ENCODE measurements at regions not wholly inside any gene's neighbourhood (a gene's known extent, or its start where the extent isn't known, plus 50 kb on each side); places are given as distances from the start of the nearest gene placed in this dataset.
"Not testable (repeated sequence)": the region's sequence is repeated elsewhere in the genome, so short reads cannot be mapped to it uniquely, and the experiment has no call there.

DNA sequence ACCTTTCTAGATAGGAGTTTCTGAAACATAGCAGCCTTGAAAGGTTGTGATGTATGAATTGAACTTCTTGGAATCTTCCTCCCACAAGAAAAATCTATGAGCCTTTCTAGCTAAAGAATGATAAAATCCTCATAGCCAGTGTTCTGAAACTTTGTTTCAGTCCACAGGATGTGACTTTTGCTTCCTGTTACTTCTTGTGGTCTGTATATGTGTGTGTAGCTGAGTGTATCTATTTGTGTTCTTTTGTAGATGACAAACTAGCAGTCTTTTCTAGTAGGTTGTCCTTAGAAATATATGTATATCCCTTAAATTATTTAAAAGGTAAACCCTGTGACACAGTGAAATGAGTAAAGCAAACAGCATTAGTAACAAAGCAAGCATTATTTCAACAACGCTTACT, 188.8 kb downstream of the MRPS30 start:
- DNase-seq: no peak
- no peak overlapping the region for H3K9ac ChIP-seq (ENCODE audit: low read depth in 2 of 2, low read length in 2 of 2)
- no peaks in the 10 kb centered on the region for H3K9me3 ChIP-seq
- H3K36me3 ChIP-seq: no peaks in the 10 kb centered on the region
- no peak overlapping the region for H3K27ac ChIP-seq
- no peaks in the 10 kb centered on the region for H3K27me3 ChIP-seq
- TF ChIP-seq, protein P1, sequence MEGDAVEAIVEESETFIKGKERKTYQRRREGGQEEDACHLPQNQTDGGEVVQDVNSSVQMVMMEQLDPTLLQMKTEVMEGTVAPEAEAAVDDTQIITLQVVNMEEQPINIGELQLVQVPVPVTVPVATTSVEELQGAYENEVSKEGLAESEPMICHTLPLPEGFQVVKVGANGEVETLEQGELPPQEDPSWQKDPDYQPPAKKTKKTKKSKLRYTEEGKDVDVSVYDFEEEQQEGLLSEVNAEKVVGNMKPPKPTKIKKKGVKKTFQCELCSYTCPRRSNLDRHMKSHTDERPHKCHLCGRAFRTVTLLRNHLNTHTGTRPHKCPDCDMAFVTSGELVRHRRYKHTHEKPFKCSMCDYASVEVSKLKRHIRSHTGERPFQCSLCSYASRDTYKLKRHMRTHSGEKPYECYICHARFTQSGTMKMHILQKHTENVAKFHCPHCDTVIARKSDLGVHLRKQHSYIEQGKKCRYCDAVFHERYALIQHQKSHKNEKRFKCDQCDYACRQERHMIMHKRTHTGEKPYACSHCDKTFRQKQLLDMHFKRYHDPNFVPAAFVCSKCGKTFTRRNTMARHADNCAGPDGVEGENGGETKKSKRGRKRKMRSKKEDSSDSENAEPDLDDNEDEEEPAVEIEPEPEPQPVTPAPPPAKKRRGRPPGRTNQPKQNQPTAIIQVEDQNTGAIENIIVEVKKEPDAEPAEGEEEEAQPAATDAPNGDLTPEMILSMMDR (IDR thresholded peaks at IDR 0.05): no peak
- H3K4me1 ChIP-seq: no peaks in the 10 kb centered on the region
- intact Hi-C loops (cut with DNase I): no loop called here
- H3K4me3 ChIP-seq: no peak overlapping the region

DNA sequence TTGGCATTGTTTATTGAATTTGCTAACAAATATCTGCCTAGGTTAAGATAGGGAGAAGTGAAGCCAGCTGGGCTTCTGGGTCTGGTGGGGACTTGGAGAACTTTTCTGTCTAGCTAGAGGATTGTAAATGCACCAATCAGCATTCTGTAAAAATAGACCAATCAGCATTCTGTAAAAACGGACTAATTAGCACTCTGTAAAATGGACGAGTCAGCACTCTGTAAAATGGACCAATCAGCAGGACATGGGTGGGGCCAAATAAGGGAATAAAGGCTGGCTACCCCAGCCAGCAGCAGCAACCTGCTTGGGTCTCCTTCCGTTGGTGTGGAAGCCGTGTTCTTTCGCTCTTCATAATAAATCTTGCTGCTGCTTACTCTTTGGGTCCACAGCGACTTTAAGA, 198.4 kb downstream of the MRPS30 start:
- H3K4me3 ChIP-seq; H3K27me3 ChIP-seq; H3K27ac ChIP-seq; DNase-seq; H3K9me3 ChIP-seq; H3K9ac ChIP-seq (ENCODE audit: low read depth in 2 of 2, low read length in 2 of 2); H3K36me3 ChIP-seq; H3K4me1 ChIP-seq; intact Hi-C loops (cut with DNase I): not testable (repeated sequence)

DNA sequence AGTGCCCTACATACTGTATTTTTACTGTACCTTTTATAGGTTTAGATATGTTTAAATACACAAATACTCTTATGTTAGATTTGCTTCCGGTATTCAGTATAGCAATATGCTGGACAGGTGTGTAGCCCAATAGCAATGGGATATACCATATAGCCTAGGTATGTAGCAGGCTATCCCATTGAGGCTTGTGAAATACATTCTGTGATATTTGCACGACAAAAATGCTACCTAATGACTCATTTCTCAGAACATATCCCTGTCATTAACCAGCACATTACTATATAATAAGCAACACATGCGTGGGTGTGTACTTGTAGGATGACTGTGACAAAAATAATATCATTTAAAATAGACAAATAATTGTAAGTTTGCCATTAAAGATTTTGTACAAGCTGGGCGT, 208.8 kb downstream of the MRPS30 start:
- Histone ChIP-seq H3K4me3 (no peak overlapping the region), H3K36me3 (no peaks in the 10 kb centered on the region), H3K4me1 (no peaks in the 10 kb centered on the region), H3K27me3 (no peaks in the 10 kb centered on the region), H3K9ac (ENCODE audit: low read depth in 2 of 2, low read length in 2 of 2) (no peak overlapping the region), H3K27ac (no peak overlapping the region), H3K9me3 (no peaks in the 10 kb centered on the region)
- intact Hi-C loops (cut with DNase I): no loop called here
- no peak for DNase-seq
- TF ChIP-seq, protein P1 (IDR thresholded peaks at IDR 0.05): no peak

DNA sequence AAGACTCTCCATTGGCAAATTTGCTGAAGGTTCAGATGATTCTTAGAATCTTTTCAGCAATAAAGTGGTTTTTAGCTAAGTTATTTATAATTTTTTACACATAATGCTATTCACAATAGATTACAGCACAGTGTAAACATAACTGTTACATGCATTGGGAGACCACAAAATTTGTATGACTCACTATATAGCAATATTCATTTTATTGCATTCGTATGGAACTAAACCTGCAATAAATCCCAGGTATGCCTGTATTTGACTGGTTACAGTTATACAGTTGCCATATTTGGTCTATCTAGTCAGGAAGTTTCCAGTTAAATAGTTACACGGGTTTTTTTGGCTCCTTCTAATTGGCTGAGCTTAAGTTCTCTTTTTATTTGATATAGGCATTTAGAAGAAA, 220.8 kb downstream of the MRPS30 start:
- Histone ChIP-seq H3K36me3 (no peaks in the 10 kb centered on the region), H3K9ac (ENCODE audit: low read depth in 2 of 2, low read length in 2 of 2) (no peak overlapping the region), H3K9me3 (no peaks in the 10 kb centered on the region), H3K4me3 (no peak overlapping the region), H3K27ac (no peak overlapping the region), H3K4me1 (no peaks in the 10 kb centered on the region), H3K27me3 (no peaks in the 10 kb centered on the region)
- TF ChIP-seq, protein P1 (IDR thresholded peaks at IDR 0.05): no peak
- no peak for DNase-seq
- intact Hi-C loops (cut with DNase I): no loop called here

DNA sequence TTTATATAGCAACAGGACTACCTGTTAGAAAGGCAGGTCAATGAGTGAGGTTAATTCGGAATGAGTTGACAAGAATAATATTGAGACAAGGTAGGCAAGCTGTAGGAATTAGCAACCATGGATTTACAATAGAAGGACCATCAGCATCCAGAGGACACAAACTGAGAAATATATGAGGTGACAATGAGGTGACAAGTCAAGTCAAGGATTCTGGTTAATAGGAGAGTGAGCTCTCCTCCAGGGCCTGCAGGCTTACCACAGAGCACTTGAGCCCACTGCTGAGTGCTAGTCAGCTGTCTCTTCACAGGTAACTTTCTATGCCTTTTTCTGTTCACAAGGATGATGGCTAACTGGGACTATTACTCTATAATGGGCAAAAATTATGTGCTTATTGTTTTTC, 227.2 kb downstream of the MRPS30 start:
- intact Hi-C loops (cut with DNase I): loop anchor here (10.0 kb wide), 1 partner anchor 659 kb away; the partner anchor contains the start of gene HCN1
- Histone ChIP-seq H3K4me3 (no peak overlapping the region), H3K9ac (ENCODE audit: low read depth in 2 of 2, low read length in 2 of 2) (no peak overlapping the region), H3K9me3 (no peaks in the 10 kb centered on the region), H3K27me3 (no peaks in the 10 kb centered on the region), H3K4me1 (no peaks in the 10 kb centered on the region), H3K27ac (no peak overlapping the region), H3K36me3 (no peaks in the 10 kb centered on the region)
- DNase-seq: no peak
- TF ChIP-seq, protein P1 (IDR thresholded peaks at IDR 0.05): no peak

DNA sequence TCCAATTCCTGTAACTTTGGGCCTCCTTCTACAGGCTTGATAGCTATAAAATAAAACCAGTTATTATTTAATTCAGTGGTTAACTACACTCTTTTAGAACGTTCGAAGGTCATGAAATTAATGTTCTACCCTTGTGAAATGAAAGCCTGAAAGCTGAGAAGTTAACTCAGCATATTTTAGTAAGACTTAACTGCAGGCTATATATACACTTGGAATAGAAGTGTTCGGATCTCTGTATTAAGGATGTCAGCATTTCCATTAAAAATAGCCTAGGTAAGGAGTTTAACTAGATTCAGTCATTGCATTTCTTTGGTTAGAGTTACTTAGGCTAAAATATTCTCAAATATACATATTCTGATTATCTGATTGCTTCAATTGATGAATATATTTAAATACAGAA, 229.2 kb downstream of the MRPS30 start:
- intact Hi-C loops (cut with DNase I): loop anchor here (2.0 to 10.0 kb wide), 2 partner anchors 483 to 657 kb away; partner anchors contain the start of gene HCN1
- TF ChIP-seq, protein P1 (IDR thresholded peaks at IDR 0.05): no peak
- H3K27me3 ChIP-seq: no peaks in the 10 kb centered on the region

More for the DNA sequence above, 229.2 kb downstream of the MRPS30 start:
- Histone ChIP-seq H3K36me3 (no peaks in the 10 kb centered on the region), H3K27ac (no peak overlapping the region), H3K4me1 (no peaks in the 10 kb centered on the region), H3K4me3 (no peak overlapping the region), H3K9ac (ENCODE audit: low read depth in 2 of 2, low read length in 2 of 2) (no peak overlapping the region), H3K9me3 (no peaks in the 10 kb centered on the region)
- DNase-seq: no peak

All from colonic mucosa (tissue), 4 donors.